Dendritic cell treated with granulocyte-macrophage colony-stimulating factor and Interleukin-4, amounts not matched to agents 40 ng/mL and 50 ng/mL, for 4 days (primary cell): ENCODE measurements at regions not wholly inside any gene's neighbourhood (a gene's known extent, or its start where the extent isn't known, plus 50 kb on each side); places are given as distances from the start of the nearest gene placed in this dataset.

Experiments used
- H3K27ac Mint-ChIP-seq: one replicate; pipeline ENCODE4 v1.8.0; 2022; ENCODE audit warnings: mild to moderate bottlenecking, mixed read lengths
- H3K27me3 Mint-ChIP-seq: one replicate; pipeline ENCODE4 v1.8.0; 2022; ENCODE audit warnings: mild to moderate bottlenecking, mixed read lengths
- H3K36me3 Mint-ChIP-seq: one replicate; pipeline ENCODE4 v1.8.0; 2022; ENCODE audit warnings: low read depth, mixed read lengths
- H3K4me1 Mint-ChIP-seq: one replicate; pipeline ENCODE4 v1.8.0; 2022; ENCODE audit warnings: low read depth, mixed read lengths
- H3K4me3 Mint-ChIP-seq: one replicate; pipeline ENCODE4 v1.8.0; 2022; ENCODE audit warnings: mild to moderate bottlenecking, moderate library complexity, mixed read lengths
- H3K9me3 Mint-ChIP-seq: one replicate; pipeline ENCODE4 v1.8.0; 2022; ENCODE audit warnings: mixed read lengths
- intact Hi-C: fragments of 100-400 bp; cut with micrococcal nuclease; formaldehyde crosslinking; loops from one replicate; pipeline ENCODE4 v1.15.0; 2022

GRCh38 chr4:148786699-148787098, 344.5 kb upstream of the NR3C2 start:
- intact Hi-C loops, result no loop called here
- no peaks in the 10 kb centered on the region for H3K4me1 Mint-ChIP-seq

GRCh38 chr4:148782284-148782683, 340.1 kb upstream of the NR3C2 start:
- Mint-ChIP-seq H3K27ac (no peak overlapping the region), H3K4me1 (no peaks in the 10 kb centered on the region), H3K27me3 (no peaks in the 10 kb centered on the region), H3K9me3 (no peaks in the 10 kb centered on the region), H3K36me3 (no peaks in the 10 kb centered on the region), H3K4me3 (no peak overlapping the region)
- intact Hi-C loops, result no loop called here

More at GRCh38 chr4:148786699-148787098, 344.5 kb upstream of the NR3C2 start:
- Mint-ChIP-seq H3K4me3 (no peak overlapping the region), H3K9me3 (peaks cover 13% of the 10 kb centered on the region), H3K27ac (no peak overlapping the region), H3K36me3 (no peaks in the 10 kb centered on the region), H3K27me3 (no peaks in the 10 kb centered on the region)

GRCh38 chr4:148780426-148781005, 338.3 kb upstream of the NR3C2 start:
- Mint-ChIP-seq H3K9me3 (no peaks in the 10 kb centered on the region), H3K4me1 (no peaks in the 10 kb centered on the region), H3K27ac (no peak overlapping the region), H3K36me3 (no peaks in the 10 kb centered on the region), H3K27me3 (no peaks in the 10 kb centered on the region), H3K4me3 (no peak overlapping the region)
- intact Hi-C loops, result no loop called here

GRCh38 chr4:148779771-148780170, 337.6 kb upstream of the NR3C2 start:
- intact Hi-C loops, result no loop called here
- H3K4me1 Mint-ChIP-seq, result no peaks in the 10 kb centered on the region
- H3K9me3 Mint-ChIP-seq, result no peaks in the 10 kb centered on the region
- H3K4me3 Mint-ChIP-seq, result no peak overlapping the region
- no peaks in the 10 kb centered on the region for H3K36me3 Mint-ChIP-seq
- H3K27ac Mint-ChIP-seq, result no peak overlapping the region
- no peaks in the 10 kb centered on the region for H3K27me3 Mint-ChIP-seq

- intact Hi-C loops, result no loop called here
- H3K36me3 Mint-ChIP-seq, result no peaks in the 10 kb centered on the region
Observed at GRCh38 chr4:148778980-148779675, 336.9 kb upstream of the NR3C2 start.

GRCh38 chr4:148776941-148777340, 334.7 kb upstream of the NR3C2 start:
- no peaks in the 10 kb centered on the region for H3K27me3 Mint-ChIP-seq
- no peak overlapping the region for H3K27ac Mint-ChIP-seq
- no peaks in the 10 kb centered on the region for H3K9me3 Mint-ChIP-seq
- no peaks in the 10 kb centered on the region for H3K36me3 Mint-ChIP-seq
- intact Hi-C loops, result no loop called here
- H3K4me3 Mint-ChIP-seq, result no peak overlapping the region
- H3K4me1 Mint-ChIP-seq, result no peaks in the 10 kb centered on the region

More at GRCh38 chr4:148778980-148779675, 336.9 kb upstream of the NR3C2 start:
- Mint-ChIP-seq H3K4me1 (no peaks in the 10 kb centered on the region), H3K9me3 (no peaks in the 10 kb centered on the region), H3K4me3 (no peak overlapping the region), H3K27me3 (no peaks in the 10 kb centered on the region), H3K27ac (no peak overlapping the region)

- H3K36me3 Mint-ChIP-seq, result no peaks in the 10 kb centered on the region
- H3K27me3 Mint-ChIP-seq, result no peaks in the 10 kb centered on the region
- intact Hi-C loops, result no loop called here
- H3K4me3 Mint-ChIP-seq, result no peak overlapping the region
- peaks cover 9% of the 10 kb centered on the region for H3K9me3 Mint-ChIP-seq
- H3K27ac Mint-ChIP-seq, result no peak overlapping the region
- H3K4me1 Mint-ChIP-seq, result no peaks in the 10 kb centered on the region
Observed at GRCh38 chr4:148774134-148774533, 331.9 kb upstream of the NR3C2 start.

- H3K27me3 Mint-ChIP-seq, result no peaks in the 10 kb centered on the region
- H3K9me3 Mint-ChIP-seq, result peaks cover 9% of the 10 kb centered on the region
- no peaks in the 10 kb centered on the region for H3K4me1 Mint-ChIP-seq
- H3K27ac Mint-ChIP-seq, result no peak overlapping the region
- H3K36me3 Mint-ChIP-seq, result no peaks in the 10 kb centered on the region
- intact Hi-C loops, result no loop called here
- no peak overlapping the region for H3K4me3 Mint-ChIP-seq
Observed at GRCh38 chr4:148773313-148773712, 331.1 kb upstream of the NR3C2 start.

- no peak overlapping the region for H3K27ac Mint-ChIP-seq
- H3K4me1 Mint-ChIP-seq, result no peaks in the 10 kb centered on the region
- H3K27me3 Mint-ChIP-seq, result no peaks in the 10 kb centered on the region
- peaks cover 9% of the 10 kb centered on the region for H3K9me3 Mint-ChIP-seq
- H3K4me3 Mint-ChIP-seq, result no peak overlapping the region
- no peaks in the 10 kb centered on the region for H3K36me3 Mint-ChIP-seq
- intact Hi-C loops, result no loop called here
Observed at GRCh38 chr4:148770848-148771247, 328.6 kb upstream of the NR3C2 start.

- H3K4me3 Mint-ChIP-seq, result no peak overlapping the region
- intact Hi-C loops, result no loop called here
Observed at GRCh38 chr4:148770377-148770776, 328.2 kb upstream of the NR3C2 start.

GRCh38 chr4:148764720-148765119, 322.5 kb upstream of the NR3C2 start:
- no peak overlapping the region for H3K4me3 Mint-ChIP-seq

More at GRCh38 chr4:148770377-148770776, 328.2 kb upstream of the NR3C2 start:
- Mint-ChIP-seq H3K36me3 (no peaks in the 10 kb centered on the region), H3K27me3 (no peaks in the 10 kb centered on the region), H3K9me3 (peaks cover 9% of the 10 kb centered on the region), H3K4me1 (no peaks in the 10 kb centered on the region), H3K27ac (no peak overlapping the region)

GRCh38 chr4:148757171-148757570, 315.0 kb upstream of the NR3C2 start:
- H3K27ac Mint-ChIP-seq, result no peak overlapping the region
- intact Hi-C loops, result no loop called here
- no peaks in the 10 kb centered on the region for H3K4me1 Mint-ChIP-seq
- no peak overlapping the region for H3K4me3 Mint-ChIP-seq
- H3K9me3 Mint-ChIP-seq, result peaks cover 25% of the 10 kb centered on the region
- H3K27me3 Mint-ChIP-seq, result no peaks in the 10 kb centered on the region
- H3K36me3 Mint-ChIP-seq, result no peaks in the 10 kb centered on the region

More at GRCh38 chr4:148764720-148765119, 322.5 kb upstream of the NR3C2 start:
- no peak overlapping the region for H3K27ac Mint-ChIP-seq
- no peaks in the 10 kb centered on the region for H3K27me3 Mint-ChIP-seq
- peaks cover 28% of the 10 kb centered on the region for H3K9me3 Mint-ChIP-seq
- H3K4me1 Mint-ChIP-seq, result no peaks in the 10 kb centered on the region
- H3K36me3 Mint-ChIP-seq, result no peaks in the 10 kb centered on the region
- intact Hi-C loops, result no loop called here

- Mint-ChIP-seq H3K27ac (no peak overlapping the region), H3K9me3 (no peaks in the 10 kb centered on the region), H3K4me3 (no peak overlapping the region), H3K27me3 (no peaks in the 10 kb centered on the region), H3K36me3 (no peaks in the 10 kb centered on the region), H3K4me1 (no peaks in the 10 kb centered on the region)
- intact Hi-C loops, result no loop called here
Observed at GRCh38 chr4:148749403-148749802, 307.2 kb upstream of the NR3C2 start.

- Mint-ChIP-seq H3K4me3 (no peak overlapping the region), H3K36me3 (no peaks in the 10 kb centered on the region), H3K4me1 (no peaks in the 10 kb centered on the region), H3K27me3 (no peaks in the 10 kb centered on the region), H3K9me3 (no peaks in the 10 kb centered on the region), H3K27ac (no peak overlapping the region)
- intact Hi-C loops, result no loop called here
Observed at GRCh38 chr4:148747721-148748268, 305.6 kb upstream of the NR3C2 start.
